ENCODE measurements at regions not wholly inside any gene's neighbourhood (a gene's known extent, or its start where the extent isn't known, plus 50 kb on each side); places are given as distances from the start of the nearest gene placed in this dataset.
"Not testable (repeated sequence)": the region's sequence is repeated elsewhere in the genome, so short reads cannot be mapped to it uniquely, and the experiment has no call there.

- DNase-seq (ENCODE audit: low spot score): no peak
- intact Hi-C loops (cut with DNase I): loop anchor here (5.0 kb wide), 1 partner anchor 297 kb away; no protein-coding TSS in a partner anchor
Measured at GRCh38 chr5:91925249-91925648, 542.1 kb upstream of the ARRDC3 start.

DNA sequence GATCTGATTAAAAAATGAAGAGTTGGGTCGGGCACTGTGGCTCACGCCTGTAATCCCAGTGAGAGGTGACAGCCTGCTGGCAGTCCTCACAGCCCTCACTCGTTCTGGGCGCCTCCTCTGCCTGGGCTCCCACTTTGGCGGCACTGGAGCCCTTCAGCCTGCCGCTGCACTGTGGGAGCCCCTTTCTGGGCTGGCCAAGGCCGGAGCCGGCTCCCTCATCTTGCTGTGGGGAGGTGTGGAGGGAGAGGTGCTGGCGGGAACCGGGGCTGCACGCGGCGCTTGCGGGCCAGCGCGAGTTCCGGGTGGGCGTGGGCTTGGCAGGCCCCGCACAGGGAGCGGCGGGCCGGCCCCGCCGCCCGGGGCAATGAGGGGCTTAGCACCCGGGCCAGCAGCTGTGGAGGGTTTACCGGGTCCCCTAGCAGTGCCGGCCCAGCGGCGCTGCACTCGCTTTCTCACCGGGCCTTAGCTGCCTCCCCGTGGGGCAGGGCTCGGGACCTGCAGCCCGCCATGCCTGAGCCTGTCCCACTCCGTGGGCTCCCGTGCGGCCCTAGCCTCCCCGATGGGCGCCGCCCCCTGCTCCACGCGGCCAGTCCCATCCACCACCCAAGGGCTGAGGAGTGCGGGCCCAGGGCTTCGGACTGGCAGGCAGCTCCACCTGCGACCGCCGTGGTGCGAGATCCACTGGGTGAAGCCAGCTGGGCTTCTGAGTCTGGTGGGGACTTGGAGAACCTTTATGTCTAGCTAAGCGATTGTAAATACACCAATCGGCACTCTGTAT lies 534.1 kb upstream of the ARRDC3 start:
- not testable (repeated sequence) for DNase-seq (ENCODE audit: low spot score)

DNA sequence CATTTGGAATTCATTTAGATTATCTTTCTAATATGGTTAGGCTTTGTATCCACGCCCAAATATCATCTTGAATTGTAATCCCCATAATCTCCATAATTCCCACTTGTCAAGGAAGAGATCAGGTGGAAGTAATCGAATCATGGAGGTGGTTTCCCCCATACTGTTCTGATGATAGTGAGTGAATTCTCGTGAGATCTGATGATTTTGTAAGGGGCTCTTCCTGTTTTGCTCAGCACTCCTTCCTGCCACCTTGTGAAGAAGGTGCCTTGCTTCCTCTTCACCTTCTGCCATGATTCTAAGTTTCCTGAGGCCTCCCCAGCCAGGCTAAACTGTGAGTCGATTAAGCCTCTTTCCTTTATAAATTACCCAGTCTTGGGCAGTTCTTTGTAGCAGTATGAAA lies 527.5 kb upstream of the ARRDC3 start:
- no peak for DNase-seq (ENCODE audit: low spot score)
- intact Hi-C loops (cut with DNase I): no loop called here

More for the DNA sequence above, 534.1 kb upstream of the ARRDC3 start:
- intact Hi-C loops (cut with DNase I): not testable (repeated sequence)

DNA sequence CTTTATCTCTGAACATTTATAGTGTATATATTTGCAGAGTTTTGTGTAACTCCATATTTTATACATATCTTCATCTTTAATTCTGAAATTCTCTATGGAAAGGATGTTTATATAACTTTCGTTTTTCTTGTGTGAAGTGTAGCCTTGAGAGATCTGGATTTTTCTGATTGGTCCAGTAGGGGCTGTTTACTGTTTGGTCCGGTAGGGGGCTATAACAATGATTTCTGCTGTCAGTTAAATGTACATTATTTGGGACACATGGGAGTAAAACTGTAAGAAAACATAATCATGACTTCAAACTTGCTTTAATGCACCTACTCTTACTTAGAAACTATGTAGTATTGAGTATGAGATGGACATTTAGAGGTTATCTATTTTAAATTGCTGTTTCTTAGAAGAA lies 527.1 kb upstream of the ARRDC3 start:
- intact Hi-C loops (cut with DNase I): no loop called here
- DNase-seq (ENCODE audit: low spot score): no peak

GRCh38 chr5:91906494-91906893 lies 523.4 kb upstream of the ARRDC3 start:
- intact Hi-C loops (cut with DNase I): no loop called here
- DNase-seq (ENCODE audit: low spot score): no peak

GRCh38 chr5:91906027-91906426 lies 522.9 kb upstream of the ARRDC3 start:
- DNase-seq (ENCODE audit: low spot score): no peak
- intact Hi-C loops (cut with DNase I): no loop called here

DNA sequence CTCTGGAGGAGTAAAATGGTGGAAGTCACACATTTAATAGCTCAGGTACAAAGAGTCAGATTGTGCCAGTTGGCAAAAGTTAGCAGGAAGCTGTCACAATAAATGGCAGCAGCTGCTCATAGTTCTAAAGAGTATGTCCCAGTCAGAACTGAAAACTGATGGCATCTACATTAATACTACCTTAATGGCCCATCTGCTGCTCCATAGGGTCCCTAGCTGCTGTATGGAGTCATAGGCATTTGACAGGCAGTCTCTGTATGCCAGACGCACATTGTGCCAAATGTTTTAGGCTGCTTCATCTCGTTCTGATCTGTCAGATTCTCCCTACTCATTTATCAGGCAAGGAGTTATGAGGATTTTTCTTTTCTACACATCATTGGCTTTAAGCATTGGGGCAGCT lies 515.8 kb upstream of the ARRDC3 start:
- intact Hi-C loops (cut with DNase I): no loop called here
- no peak for DNase-seq (ENCODE audit: low spot score)

DNA sequence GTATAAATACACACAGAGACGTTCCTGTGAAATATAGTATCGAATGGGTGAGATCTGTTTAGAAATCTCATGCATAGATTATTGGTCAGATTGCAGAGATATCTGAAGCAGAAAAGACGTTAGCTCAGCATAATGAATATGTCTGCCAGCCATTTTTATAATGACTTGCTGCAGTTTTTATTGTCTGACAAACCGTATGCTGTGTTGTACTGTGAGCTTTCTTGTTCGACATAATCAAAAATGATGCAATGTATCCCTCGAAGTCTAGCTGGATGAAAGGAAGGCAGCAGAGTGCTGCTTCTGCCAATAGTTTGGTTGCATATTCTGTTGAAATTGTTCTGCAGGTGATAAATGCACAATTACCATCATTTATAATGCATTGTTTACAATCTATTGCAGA lies 514.9 kb upstream of the ARRDC3 start:
- intact Hi-C loops (cut with DNase I): no loop called here

GRCh38 chr5:91888810-91889209 lies 505.7 kb upstream of the ARRDC3 start:
- intact Hi-C loops (cut with DNase I): no loop called here

More for the DNA sequence above, 514.9 kb upstream of the ARRDC3 start:
- DNase-seq (ENCODE audit: low spot score): no peak

DNA sequence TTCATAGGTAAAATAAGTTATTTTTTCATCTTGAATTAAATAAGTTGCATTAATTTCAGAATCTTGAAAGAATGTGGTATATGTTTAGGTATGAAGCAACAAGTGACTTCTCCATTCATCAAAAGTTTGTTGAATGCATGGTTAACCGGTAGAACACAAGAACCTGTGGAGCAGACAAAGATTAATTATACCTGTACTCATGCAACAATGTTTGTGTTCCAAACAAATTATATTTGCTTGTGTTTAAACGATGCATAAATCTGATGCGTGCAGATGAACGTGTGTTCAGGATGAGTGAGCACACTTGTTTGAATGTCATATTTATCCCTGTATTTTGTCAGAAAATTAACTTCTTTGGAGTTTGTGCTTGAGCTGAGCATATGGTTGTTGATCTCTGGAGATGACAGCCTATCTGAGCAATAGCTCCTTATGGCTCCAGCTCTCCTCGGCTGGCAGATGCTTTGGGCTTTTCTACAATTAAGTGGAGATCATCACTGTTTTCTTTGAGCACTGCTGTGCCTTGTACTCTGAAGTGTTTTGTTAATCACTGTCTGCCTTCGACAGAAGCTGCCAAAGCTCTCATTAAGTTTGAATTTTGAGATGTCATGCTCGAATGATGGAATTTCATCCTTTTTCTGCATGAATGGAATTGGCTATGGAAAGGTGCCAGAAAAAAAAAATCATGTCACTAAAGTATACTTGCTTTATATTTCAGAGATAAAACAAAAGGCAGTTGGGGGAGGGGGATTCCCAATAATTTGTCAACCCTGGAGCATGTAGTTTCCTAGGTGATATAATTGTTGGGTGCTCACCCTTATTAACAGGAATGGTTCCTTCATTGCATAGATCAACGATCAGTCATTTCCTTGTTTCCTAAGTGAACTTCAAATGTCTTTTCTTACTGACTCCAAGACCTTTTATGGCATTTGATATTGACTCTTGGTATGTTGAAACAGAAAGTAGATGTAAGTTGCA lies 502.5 kb upstream of the ARRDC3 start:
- DNase-seq (ENCODE audit: low spot score): no peak
- intact Hi-C loops (cut with DNase I): no loop called here

More at GRCh38 chr5:91888810-91889209, 505.7 kb upstream of the ARRDC3 start:
- DNase-seq (ENCODE audit: low spot score): no peak

GRCh38 chr5:91884036-91884435 lies 500.9 kb upstream of the ARRDC3 start:
- no peak for DNase-seq (ENCODE audit: low spot score)
- intact Hi-C loops (cut with DNase I): no loop called here

DNA sequence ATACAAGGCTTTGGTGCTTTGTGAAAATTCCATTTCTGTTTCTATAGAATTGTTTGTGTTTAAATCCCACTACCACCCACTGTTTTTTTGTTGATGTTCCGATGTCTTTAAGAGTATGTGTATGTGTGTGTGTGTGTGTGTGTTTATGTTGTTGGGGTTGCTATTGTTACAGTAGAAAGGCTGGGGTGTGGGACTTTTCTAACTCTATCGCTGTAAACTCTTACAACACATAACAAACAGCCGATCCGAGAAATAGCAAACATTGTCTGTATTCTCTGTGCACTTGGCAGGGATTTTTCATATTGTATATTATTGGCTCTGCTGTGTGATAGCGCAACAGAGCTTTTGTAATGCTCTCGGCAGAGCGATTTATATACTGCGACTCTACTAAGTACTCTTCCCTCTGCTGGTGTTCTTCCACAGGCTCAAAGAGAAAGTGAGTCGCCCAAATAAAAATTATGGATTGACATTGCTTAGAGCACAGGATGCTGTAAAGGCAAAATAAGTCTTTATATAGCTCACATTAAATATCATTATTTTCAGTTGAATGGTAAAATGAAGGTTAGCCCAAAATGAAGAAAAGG lies 492.2 kb upstream of the ARRDC3 start:
- intact Hi-C loops (cut with DNase I): no loop called here
- DNase-seq (ENCODE audit: low spot score): no peak

DNA sequence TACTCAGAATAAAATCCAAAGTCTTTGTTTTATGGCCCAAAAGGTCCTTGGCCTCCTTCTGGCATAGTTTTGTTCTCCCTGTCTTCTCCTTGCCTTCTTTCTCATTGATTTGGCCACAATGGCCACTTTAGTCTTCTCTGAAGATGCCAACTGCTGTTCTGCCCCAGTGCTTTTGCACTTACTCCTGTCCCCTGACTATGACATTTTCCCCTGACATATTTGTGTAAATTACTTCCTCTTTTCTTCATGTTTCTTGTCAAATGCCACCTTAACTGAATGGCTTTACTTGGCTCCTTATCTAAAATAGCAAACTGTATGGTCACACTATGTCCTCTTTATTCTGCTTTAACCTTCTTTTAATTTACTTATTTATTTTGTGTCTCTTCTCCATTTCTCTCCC lies 484.7 kb upstream of the ARRDC3 start:
- intact Hi-C loops (cut with DNase I): no loop called here
- DNase-seq (ENCODE audit: low spot score): no peak

- intact Hi-C loops (cut with DNase I): no loop called here
- no peak for DNase-seq (ENCODE audit: low spot score)
Measured at GRCh38 chr5:91865915-91866314, 482.8 kb upstream of the ARRDC3 start.

- DNase-seq (ENCODE audit: low spot score): no peak
- intact Hi-C loops (cut with DNase I): no loop called here
Measured at GRCh38 chr5:91864962-91865361, 481.8 kb upstream of the ARRDC3 start.

GRCh38 chr5:91851670-91852069 lies 468.6 kb upstream of the ARRDC3 start:
- DNase-seq (ENCODE audit: low spot score): no peak

DNA sequence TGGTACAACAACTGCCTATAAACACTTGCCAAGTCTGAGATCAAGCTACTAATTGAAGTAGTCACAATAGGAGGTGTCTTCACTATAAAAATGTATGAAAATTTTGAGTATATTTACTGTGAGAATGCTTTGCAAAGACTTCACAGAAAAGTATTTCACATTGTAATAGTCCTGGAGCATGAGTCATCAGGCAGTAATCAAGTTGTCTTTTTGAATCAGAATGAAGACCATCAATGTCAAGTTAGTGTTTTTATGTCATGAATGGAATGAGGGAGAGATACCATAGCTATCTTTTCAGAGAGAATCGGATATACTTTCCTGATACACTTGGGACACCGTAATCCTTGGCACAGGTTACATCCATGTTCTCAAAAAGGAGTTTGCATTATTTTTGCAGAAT lies 466.9 kb upstream of the ARRDC3 start:
- intact Hi-C loops (cut with DNase I): no loop called here
- DNase-seq (ENCODE audit: low spot score): no peak

More at GRCh38 chr5:91851670-91852069, 468.6 kb upstream of the ARRDC3 start:
- intact Hi-C loops (cut with DNase I): no loop called here

DNA sequence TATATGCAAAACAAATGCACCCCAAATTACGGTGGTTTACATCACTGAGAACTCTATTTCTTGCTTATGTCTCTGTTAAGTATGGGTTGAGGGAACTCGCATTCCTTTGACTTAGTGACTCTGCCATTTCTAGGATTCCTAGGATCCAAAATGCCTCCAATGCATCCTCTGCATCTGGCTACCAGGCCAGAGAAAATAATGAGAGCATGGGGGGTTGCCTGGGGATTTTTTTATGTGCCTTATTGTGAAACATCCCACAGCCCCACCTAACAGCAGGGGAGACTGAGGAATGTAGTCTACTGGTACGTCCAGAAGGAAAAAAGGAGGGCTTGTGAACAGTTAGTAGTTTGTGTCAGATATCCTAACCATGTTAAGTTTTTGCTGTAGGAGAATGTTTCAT lies 466.0 kb upstream of the ARRDC3 start:
- DNase-seq (ENCODE audit: low spot score): no peak
- intact Hi-C loops (cut with DNase I): no loop called here

DNA sequence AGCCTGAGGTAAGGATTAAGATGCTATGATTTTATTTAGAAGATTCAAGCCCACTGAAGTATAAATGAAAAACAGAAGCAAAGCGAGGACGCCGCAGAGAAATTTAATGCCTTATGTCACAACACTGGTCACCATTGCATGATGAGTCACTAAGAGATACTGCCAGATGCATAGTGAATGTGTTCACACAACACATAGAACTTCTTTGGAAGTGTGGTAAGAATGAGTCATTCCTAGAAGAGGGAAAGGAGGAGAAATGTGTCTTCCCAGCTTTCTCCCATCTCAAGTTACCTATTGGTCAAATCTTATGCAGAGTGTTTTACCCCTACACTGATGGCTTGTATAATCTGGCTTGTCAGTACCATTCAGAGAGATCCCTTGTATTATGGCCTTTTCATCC lies 465.3 kb upstream of the ARRDC3 start:
- intact Hi-C loops (cut with DNase I): no loop called here
- DNase-seq (ENCODE audit: low spot score): no peak

DNA sequence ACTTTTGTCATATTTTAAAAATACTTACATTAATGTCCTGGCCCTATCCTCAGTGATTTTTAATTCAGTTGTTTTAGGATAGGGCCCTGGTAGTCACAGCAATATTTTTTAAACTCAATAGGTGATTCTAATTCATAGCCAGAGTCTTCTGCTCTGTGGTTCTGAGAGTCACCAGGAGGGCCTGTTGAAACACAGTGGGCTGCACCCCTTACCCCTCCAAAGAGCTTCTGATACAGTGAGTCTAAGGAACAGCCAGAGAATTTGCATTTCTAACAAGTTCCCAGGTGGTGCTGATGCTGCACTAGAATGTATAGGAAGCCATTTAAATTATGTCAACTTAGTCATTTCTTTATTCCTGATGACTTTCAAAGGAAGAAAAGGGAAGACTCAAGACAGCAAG lies 458.3 kb upstream of the ARRDC3 start:
- intact Hi-C loops (cut with DNase I): no loop called here
- no peak for DNase-seq (ENCODE audit: low spot score)
